Panc1 (cell line): ENCODE measurements at regions not wholly inside any gene's neighbourhood (a gene's known extent, or its start where the extent isn't known, plus 50 kb on each side); places are given as distances from the start of the nearest gene placed in this dataset.

Source experiments
- CTCF ChIP-seq: fragments of 450-650 bp; IDR thresholded peaks from 2 replicates; pipeline ENCODE4 v1.5.1; 2017; ENCODE audit warnings: mild to moderate bottlenecking
- REST ChIP-seq, 2 experiments: IDR thresholded peaks; 2 replicates each; pipeline ENCODE4 v1.6.1; 2011 to 2012; ENCODE audit warnings: low read depth in 2 of 2, control low read depth in 1 of 2, low read length in 1 of 2, mild to moderate bottlenecking in 1 of 2, moderate library complexity in 1 of 2; ENCODE audit not compliant: insufficient read depth in 1 of 2
- SIN3A ChIP-seq: IDR thresholded peaks from 2 replicates; pipeline ENCODE4 v1.6.1; 2012; ENCODE audit warnings: low read depth, mild to moderate bottlenecking, low read length, moderate library complexity, borderline replicate concordance; ENCODE audit not compliant: insufficient read depth

GRCh38 chr3:177906126-177906511 is 630.1 kb upstream of the KCNMB2 start:
- TF ChIP-seq SIN3A (no peak), CTCF (no peak), REST (IDR thresholded peaks at IDR 0.05; ENCODE audit: insufficient read depth in 1 of 2, low read depth in 2 of 2, low read length in 1 of 2) (no peak)
